ENCODE measurements at regions not wholly inside any gene's neighbourhood (a gene's known extent, or its start where the extent isn't known, plus 50 kb on each side); places are given as distances from the start of the nearest gene placed in this dataset.
"Not testable (repeated sequence)": the region's sequence is repeated elsewhere in the genome, so short reads cannot be mapped to it uniquely, and the experiment has no call there.

DNA sequence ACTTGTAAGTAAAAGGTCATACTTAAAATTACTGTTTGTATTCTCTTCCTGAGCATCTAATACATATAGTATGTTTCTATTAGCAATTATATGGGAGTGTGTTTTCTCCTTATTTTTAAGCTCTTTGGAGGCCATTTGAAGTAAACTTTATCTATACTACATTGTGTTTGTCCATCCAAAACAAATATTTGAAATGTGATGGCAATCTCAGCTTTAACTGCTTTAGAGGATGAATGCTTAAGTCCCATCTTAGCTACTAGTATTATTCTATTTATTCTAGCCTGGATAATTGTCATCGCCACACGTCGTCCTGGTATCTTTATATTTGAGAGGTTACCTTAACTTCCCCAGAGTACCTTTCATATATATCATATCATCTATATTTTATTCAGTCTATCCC is 335.8 kb downstream of the NAF1 start:
- Histone ChIP-seq H3K79me2 (ENCODE audit: low read length) (no peaks in the 10 kb centered on the region), H3K4me2 (ENCODE audit: low read length) (no peak overlapping the region), H3K27me3 (ENCODE audit: low read length) (no peaks in the 10 kb centered on the region), H3K36me3 (ENCODE audit: low read depth, low read length) (no peaks in the 10 kb centered on the region), H3K9me2 (replicated peaks; ENCODE audit: low read length) (no peaks in the 10 kb centered on the region), H3K27ac (ENCODE audit: low read length) (no peak overlapping the region), H3K4me1 (ENCODE audit: insufficient read depth, low read length) (no peaks in the 10 kb centered on the region), H3K4me3 (ENCODE audit: low read length) (no peak overlapping the region), H2AFZ (ENCODE audit: low read length) (no peak overlapping the region), H4K20me1 (ENCODE audit: low read length) (no peaks in the 10 kb centered on the region), H3K9me3 (ENCODE audit: low read length) (no peaks in the 10 kb centered on the region), H3F3A (ENCODE audit: low read length, unreplicated experiment) (no peaks in the 10 kb centered on the region), H3K9ac (ENCODE audit: low read length) (no peak overlapping the region)
- ATAC-seq = no peak
- no TSS peak for BruUV-seq (replicated peaks)
- TF ChIP-seq EZH2phosphoT487 (IDR thresholded peaks at IDR 0.05; ENCODE audit: borderline replicate concordance, low read length) = no peak
- TF ChIP-seq CTCF (conservative IDR thresholded peaks at IDR 0.05; ENCODE audit: low read depth, low read length) = no peak
- TF ChIP-seq EZH2 (IDR thresholded peaks at IDR 0.05; ENCODE audit: low read length, unreplicated experiment) = no peak
- intact Hi-C loops (cut with micrococcal nuclease) = no loop called here
- CTCF ChIA-PET = interaction anchor here (0.6 kb wide), 1 partner anchor 934 kb away, joined by 3 read pairs; no protein-coding TSS in a partner anchor
- no peak for DNase-seq
- POLR2A ChIA-PET (ENCODE audit: unreplicated experiment) = no interaction called here

DNA sequence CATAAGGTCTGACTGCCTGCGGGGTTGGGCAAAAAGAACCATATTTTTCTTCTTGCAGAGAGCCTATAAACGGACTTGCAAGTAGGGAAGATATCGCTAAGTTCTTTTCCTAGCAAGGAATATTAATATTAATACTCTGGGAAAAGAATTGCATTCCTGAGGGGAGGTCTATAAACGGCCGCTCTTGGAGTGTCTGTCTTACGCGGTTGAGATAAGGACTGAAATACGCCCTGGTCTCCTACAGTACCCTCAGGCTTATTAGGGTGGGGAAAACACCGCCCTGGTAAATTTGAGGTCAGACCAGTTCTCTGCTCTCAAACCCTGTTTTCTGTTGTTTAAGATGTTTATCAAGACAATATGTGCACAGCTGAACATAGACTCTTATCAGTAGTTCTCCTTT is 349.3 kb downstream of the NAF1 start:
- BruUV-seq (replicated peaks); H3K4me2 ChIP-seq (ENCODE audit: low read length); CTCF ChIA-PET; POLR2A ChIA-PET (ENCODE audit: unreplicated experiment); H4K20me1 ChIP-seq (ENCODE audit: low read length); intact Hi-C loops (cut with micrococcal nuclease); H3K9me2 ChIP-seq (replicated peaks; ENCODE audit: low read length); H3K4me1 ChIP-seq (ENCODE audit: insufficient read depth, low read length); DNase-seq; H2AFZ ChIP-seq (ENCODE audit: low read length); H3K79me2 ChIP-seq (ENCODE audit: low read length); H3K9ac ChIP-seq (ENCODE audit: low read length); H3F3A ChIP-seq (ENCODE audit: low read length, unreplicated experiment); ATAC-seq; H3K27ac ChIP-seq (ENCODE audit: low read length); H3K36me3 ChIP-seq (ENCODE audit: low read depth, low read length); H3K4me3 ChIP-seq (ENCODE audit: low read length); H3K27me3 ChIP-seq (ENCODE audit: low read length); H3K9me3 ChIP-seq (ENCODE audit: low read length): not testable (repeated sequence)

- H3K4me3 ChIP-seq (ENCODE audit: low read length) = no peak overlapping the region
- CTCF ChIA-PET = no interaction called here
- no peaks in the 10 kb centered on the region for H3F3A ChIP-seq (ENCODE audit: low read length, unreplicated experiment)
- no peaks in the 10 kb centered on the region for H3K9me2 ChIP-seq (replicated peaks; ENCODE audit: low read length)
- no peaks in the 10 kb centered on the region for H3K27me3 ChIP-seq (ENCODE audit: low read length)
- no peak overlapping the region for H3K9ac ChIP-seq (ENCODE audit: low read length)
- DNase-seq (no peak), ATAC-seq (no peak)
- H3K36me3 ChIP-seq (ENCODE audit: low read depth, low read length) = no peaks in the 10 kb centered on the region
- POLR2A ChIA-PET (ENCODE audit: unreplicated experiment) = no interaction called here
- intact Hi-C loops (cut with micrococcal nuclease) = no loop called here
- TF ChIP-seq EZH2phosphoT487 (IDR thresholded peaks at IDR 0.05; ENCODE audit: borderline replicate concordance, low read length) (no peak), EZH2 (IDR thresholded peaks at IDR 0.05; ENCODE audit: low read length, unreplicated experiment) (no peak), CTCF (conservative IDR thresholded peaks at IDR 0.05; ENCODE audit: low read depth, low read length) (no peak)
- H4K20me1 ChIP-seq (ENCODE audit: low read length) = no peaks in the 10 kb centered on the region
- no peaks in the 10 kb centered on the region for H3K4me1 ChIP-seq (ENCODE audit: insufficient read depth, low read length)
- no peaks in the 10 kb centered on the region for H3K9me3 ChIP-seq (ENCODE audit: low read length)
- no peak overlapping the region for H3K4me2 ChIP-seq (ENCODE audit: low read length)
- H2AFZ ChIP-seq (ENCODE audit: low read length) = no peak overlapping the region
- H3K79me2 ChIP-seq (ENCODE audit: low read length) = no peaks in the 10 kb centered on the region
- H3K27ac ChIP-seq (ENCODE audit: low read length) = no peak overlapping the region
- no TSS peak for BruUV-seq (replicated peaks)
These were observed 362.3 kb downstream of the NAF1 start for GRCh38 chr4:162804351-162804924.

All from PC-3 (cell line).